CD4-positive, alpha-beta T cell (primary cell): ENCODE measurements at regions not wholly inside any gene's neighbourhood (a gene's known extent, or its start where the extent isn't known, plus 50 kb on each side); places are given as distances from the start of the nearest gene placed in this dataset.

ENCODE experiments used
- ATAC-seq: fragments of 200-7000 bp; cut with Tn5 transposase; one replicate; pipeline ENCODE4 v1.10.0; 2022; ENCODE audit warnings: mild to moderate bottlenecking; ENCODE audit not compliant: poor library complexity
- CTCF ChIA-PET: fragments of 350-600 bp; sonication (Branson Sonifier 250); formaldehyde crosslinking; loops from one replicate; lab custom pipeline; 2021; ENCODE audit warnings: antibody characterized with exemption, inconsistent platforms; lab: Charles Lee
- POLR2A ChIA-PET: fragments of 350-600 bp; sonication (Branson Sonifier 250); formaldehyde crosslinking; loops from one replicate; lab custom pipeline; 2021; ENCODE audit warnings: antibody characterized with exemption, inconsistent platforms; lab: Charles Lee
- DNase-seq, 14 experiments: peaks; one replicate each; pipeline ENCODE4 v3.0.0-alpha.2; 2013 to 2020; ENCODE audit warnings: mixed read lengths in 2 of 14
- H3K27ac ChIP-seq, 2 donors: one replicate each; pipeline versions ENCODE4 v1.5.1 to v1.7.0; 2013; ENCODE audit warnings: low read length in 2 of 2, low read depth in 1 of 2, mild to moderate bottlenecking in 1 of 2
- H3K27me3 ChIP-seq, 2 experiments: 1 replicate in 1 of 2; 2 replicates in 1 of 2; pipeline versions ENCODE4 v1.6.1 to v1.7.0; 2013; ENCODE audit warnings: low read length in 2 of 2, control low read depth in 1 of 2, mild to moderate bottlenecking in 1 of 2, moderate library complexity in 1 of 2; ENCODE audit not compliant: insufficient read depth in 2 of 2, control insufficient read depth in 1 of 2
- H3K36me3 ChIP-seq: one replicate; pipeline ENCODE4 v1.6.1; 2013; ENCODE audit warnings: low read length, control low read depth; ENCODE audit not compliant: insufficient read depth
- H3K4me1 ChIP-seq: one replicate; pipeline ENCODE4 v1.6.1; 2013; ENCODE audit warnings: low read length, control low read depth; ENCODE audit not compliant: insufficient read depth
- H3K4me3 ChIP-seq: one replicate; pipeline ENCODE4 v1.5.1; 2013; ENCODE audit warnings: mild to moderate bottlenecking, low read length, moderate library complexity
- H3K9me3 ChIP-seq, 2 experiments: 1 replicate in 1 of 2; 2 replicates in 1 of 2; pipeline versions ENCODE4 v1.6.1 to v1.7.0; 2013; ENCODE audit warnings: low read length in 2 of 2, mild to moderate bottlenecking in 2 of 2, control low read depth in 1 of 2, moderate library complexity in 1 of 2; ENCODE audit not compliant: control insufficient read depth in 1 of 2, insufficient read depth in 1 of 2
- H3K27ac Mint-ChIP-seq: one replicate; pipeline ENCODE4 v1.8.0; 2020; ENCODE audit warnings: mixed read lengths
- H3K27me3 Mint-ChIP-seq: one replicate; pipeline ENCODE4 v1.8.0; 2021; ENCODE audit warnings: mixed read lengths
- H3K36me3 Mint-ChIP-seq: one replicate; pipeline ENCODE4 v1.8.0; 2021; ENCODE audit warnings: low read depth, mixed read lengths
- H3K4me1 Mint-ChIP-seq: one replicate; pipeline ENCODE4 v1.8.0; 2021; ENCODE audit warnings: low read depth, mixed read lengths
- H3K4me3 Mint-ChIP-seq: one replicate; pipeline ENCODE4 v1.8.0; 2020; ENCODE audit warnings: mild to moderate bottlenecking, mixed read lengths
- H3K9me3 Mint-ChIP-seq: one replicate; pipeline ENCODE4 v1.8.0; 2020; ENCODE audit warnings: mixed read lengths
- intact Hi-C, 2 experiments: fragments of 100-400 bp; cut with DNase I in 1 of 2; cut with micrococcal nuclease in 1 of 2; formaldehyde crosslinking; loops; one replicate each; pipeline versions ENCODE4 v1.15.1 to v1.9.0; 2023 to 2025; cut with DNase I, micrococcal nuclease
- TF ChIP-seq, protein P1 (sequence below): fragments of 200-600 bp; IDR thresholded peaks from one replicate; pipeline ENCODE4 v1.8.0; 2022; ENCODE audit warnings: antibody characterized with exemption, mild to moderate bottlenecking

GRCh38 chr6:14447240-14447639, 329.7 kb downstream of the CD83 start:
- no peak overlapping the region for H3K27ac ChIP-seq
- ChIA-PET CTCF (no interaction called here), POLR2A (no interaction called here)
- ATAC-seq = no peak
- TF ChIP-seq, protein P1, sequence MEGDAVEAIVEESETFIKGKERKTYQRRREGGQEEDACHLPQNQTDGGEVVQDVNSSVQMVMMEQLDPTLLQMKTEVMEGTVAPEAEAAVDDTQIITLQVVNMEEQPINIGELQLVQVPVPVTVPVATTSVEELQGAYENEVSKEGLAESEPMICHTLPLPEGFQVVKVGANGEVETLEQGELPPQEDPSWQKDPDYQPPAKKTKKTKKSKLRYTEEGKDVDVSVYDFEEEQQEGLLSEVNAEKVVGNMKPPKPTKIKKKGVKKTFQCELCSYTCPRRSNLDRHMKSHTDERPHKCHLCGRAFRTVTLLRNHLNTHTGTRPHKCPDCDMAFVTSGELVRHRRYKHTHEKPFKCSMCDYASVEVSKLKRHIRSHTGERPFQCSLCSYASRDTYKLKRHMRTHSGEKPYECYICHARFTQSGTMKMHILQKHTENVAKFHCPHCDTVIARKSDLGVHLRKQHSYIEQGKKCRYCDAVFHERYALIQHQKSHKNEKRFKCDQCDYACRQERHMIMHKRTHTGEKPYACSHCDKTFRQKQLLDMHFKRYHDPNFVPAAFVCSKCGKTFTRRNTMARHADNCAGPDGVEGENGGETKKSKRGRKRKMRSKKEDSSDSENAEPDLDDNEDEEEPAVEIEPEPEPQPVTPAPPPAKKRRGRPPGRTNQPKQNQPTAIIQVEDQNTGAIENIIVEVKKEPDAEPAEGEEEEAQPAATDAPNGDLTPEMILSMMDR = no peak
- H3K9me3 ChIP-seq = no peaks in the 10 kb centered on the region
- no peaks in the 10 kb centered on the region for H3K36me3 ChIP-seq
- no peak overlapping the region for H3K27ac Mint-ChIP-seq
- intact Hi-C loops = no loop called here
- no peak overlapping the region for H3K4me3 Mint-ChIP-seq
- no peaks in the 10 kb centered on the region for H3K27me3 Mint-ChIP-seq
- H3K27me3 ChIP-seq = no peaks in the 10 kb centered on the region
- no peak overlapping the region for H3K4me3 ChIP-seq
- peaks cover 39% of the 10 kb centered on the region for H3K4me1 Mint-ChIP-seq
- H3K4me1 ChIP-seq = peaks cover 20% of the 10 kb centered on the region
- H3K9me3 Mint-ChIP-seq = peaks cover 6% of the 10 kb centered on the region
- H3K36me3 Mint-ChIP-seq = no peaks in the 10 kb centered on the region
- DNase-seq = no peak

- H3K27ac ChIP-seq = no peak overlapping the region
- TF ChIP-seq, protein P1 = no peak
- DNase-seq (no peak), ATAC-seq (no peak)
- intact Hi-C loops = loop anchor here in 1 of 2 experiments (1.0 kb wide), 1 partner anchor 20 kb away; no protein-coding TSS in a partner anchor
- Mint-ChIP-seq H3K27me3 (no peaks in the 10 kb centered on the region), H3K9me3 (peaks cover 6% of the 10 kb centered on the region), H3K27ac (no peak overlapping the region), H3K4me3 (no peak overlapping the region), H3K36me3 (no peaks in the 10 kb centered on the region), H3K4me1 (peaks cover 49% of the 10 kb centered on the region)
- H3K27me3 ChIP-seq = no peaks in the 10 kb centered on the region
- no peaks in the 10 kb centered on the region for H3K36me3 ChIP-seq
- CTCF ChIA-PET = no interaction called here
- no peaks in the 10 kb centered on the region for H3K9me3 ChIP-seq
- POLR2A ChIA-PET = no interaction called here
- H3K4me1 ChIP-seq = peaks cover 30% of the 10 kb centered on the region
- no peak overlapping the region for H3K4me3 ChIP-seq
Observed at GRCh38 chr6:14448246-14448645, 330.7 kb downstream of the CD83 start.

DNA sequence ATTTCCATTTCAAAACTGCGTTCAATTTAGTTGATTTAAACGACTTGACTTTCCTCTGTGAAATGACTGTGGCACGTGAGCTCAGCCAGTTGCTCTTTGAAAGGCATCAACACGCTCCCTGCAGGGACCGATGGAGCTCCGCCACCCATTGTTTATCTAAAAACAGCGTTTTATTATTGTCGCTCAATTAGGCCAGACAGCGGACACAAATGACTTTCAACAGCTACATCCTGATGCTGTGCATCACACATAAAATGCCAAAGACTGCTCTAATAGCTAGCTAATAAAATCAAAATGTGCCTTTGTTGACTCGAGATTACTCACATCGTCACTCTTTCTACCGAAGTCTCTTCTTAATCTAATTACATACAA, 332.5 kb downstream of the CD83 start:
- Mint-ChIP-seq H3K27ac (peak overlapping the region; percentile 28), H3K4me3 (peak overlapping the region; percentile 18), H3K36me3 (no peaks in the 10 kb centered on the region), H3K4me1 (peaks cover 58% of the 10 kb centered on the region), H3K9me3 (peaks cover 6% of the 10 kb centered on the region), H3K27me3 (no peaks in the 10 kb centered on the region)
- Histone ChIP-seq H3K9me3 (no peaks in the 10 kb centered on the region), H3K36me3 (no peaks in the 10 kb centered on the region), H3K27me3 (no peaks in the 10 kb centered on the region), H3K27ac (no peak overlapping the region), H3K4me1 (peaks cover 48% of the 10 kb centered on the region), H3K4me3 (no peak overlapping the region)
- CTCF ChIA-PET = no interaction called here
- TF ChIP-seq, protein P1 = no peak
- POLR2A ChIA-PET = no interaction called here
- ATAC-seq (no peak), DNase-seq (no peak)
- intact Hi-C loops = no loop called here
